Caco-2 (cell line): ENCODE measurements at regions not wholly inside any gene's neighbourhood (a gene's known extent, or its start where the extent isn't known, plus 50 kb on each side); places are given as distances from the start of the nearest gene placed in this dataset.

Source experiments
- BruUV-seq: library from RNA; stranded (reverse); fragments of 400-500 nt; replicated peaks from 2 replicates; lab custom pipeline; 2021; lab: Mats Ljungman, UMichigan
- CTCF ChIA-PET: fragments of 300-600 bp; sonication (Branson Sonifier 250); formaldehyde crosslinking; loops from one replicate; lab custom pipeline; 2022; ENCODE audit warnings: antibody characterized with exemption; lab: Charles Lee
- POLR2A ChIA-PET: fragments of 300-600 bp; sonication (Branson Sonifier 250); formaldehyde crosslinking; loops from one replicate; lab custom pipeline; 2022; ENCODE audit warnings: antibody characterized with exemption; lab: Charles Lee
- DNase-seq, 2 experiments: peaks; one replicate each; pipeline versions ENCODE4 v3.0.0 to v3.0.0-alpha.2; 2020 to 2022
- H3K27me3 ChIP-seq: replicated peaks from 2 replicates; pipeline ENCODE4 v1.6.0; 2011; ENCODE audit warnings: low read length; ENCODE audit not compliant: control insufficient read depth, insufficient read depth
- H3K36me3 ChIP-seq: 2 replicates; pipeline ENCODE4 v1.5.1; 2011; ENCODE audit warnings: low read length; ENCODE audit not compliant: control insufficient read depth, insufficient read depth
- H3K4me1 ChIP-seq: fragments of 250-450 bp; sonication (Bioruptor Pico); 2 replicates; pipeline ENCODE4 v1.5.1; 2020; ENCODE audit warnings: mild to moderate bottlenecking
- H3K4me3 ChIP-seq: 2 replicates; pipeline ENCODE4 v1.5.1; 2011; ENCODE audit warnings: low read depth, mild to moderate bottlenecking, control low read depth, low read length
- H3K9me3 ChIP-seq: fragments of 250-450 bp; sonication (Bioruptor Pico); 2 replicates; pipeline ENCODE4 v1.5.1; 2020; ENCODE audit warnings: mild to moderate bottlenecking, moderate library complexity
- H3K27ac Mint-ChIP-seq: one replicate; pipeline ENCODE4 v1.8.0; 2022; ENCODE audit warnings: mixed read lengths; ENCODE audit not compliant: unreplicated experiment
- H3K27me3 Mint-ChIP-seq: one replicate; pipeline ENCODE4 v1.8.0; 2022; ENCODE audit warnings: mixed read lengths; ENCODE audit not compliant: insufficient read depth, unreplicated experiment
- H3K36me3 Mint-ChIP-seq: one replicate; pipeline ENCODE4 v1.8.0; 2022; ENCODE audit warnings: mild to moderate bottlenecking, mixed read lengths; ENCODE audit not compliant: insufficient read depth, unreplicated experiment
- H3K4me1 Mint-ChIP-seq: one replicate; pipeline ENCODE4 v1.8.0; 2022; ENCODE audit warnings: low read depth, mixed read lengths; ENCODE audit not compliant: unreplicated experiment
- H3K4me3 Mint-ChIP-seq: one replicate; pipeline ENCODE4 v1.8.0; 2022; ENCODE audit warnings: mild to moderate bottlenecking, moderate library complexity, mixed read lengths; ENCODE audit not compliant: unreplicated experiment
- H3K9me3 Mint-ChIP-seq: one replicate; pipeline ENCODE4 v1.8.0; 2022; ENCODE audit warnings: mixed read lengths; ENCODE audit not compliant: unreplicated experiment
- intact Hi-C: fragments of 100-400 bp; cut with micrococcal nuclease; formaldehyde crosslinking; loops from one replicate; pipeline ENCODE4 v1.10.0; 2022; ENCODE audit not compliant: unreplicated experiment
- TF ChIP-seq, protein P1 (sequence below), 2 experiments: fragments of 200-600 bp in 1 of 2; IDR thresholded peaks; 1 replicate in 1 of 2; 2 replicates in 1 of 2; pipeline versions ENCODE4 v1.5.1 to v1.8.0; 2011 to 2022; ENCODE audit warnings: antibody characterized with exemption in 1 of 2, control low read depth in 1 of 2, inconsistent platforms in 1 of 2, low read depth in 1 of 2, low read length in 1 of 2, mild to moderate bottlenecking in 1 of 2, moderate library complexity in 1 of 2; ENCODE audit not compliant: insufficient read depth in 1 of 2, severe bottlenecking in 1 of 2, unreplicated experiment in 1 of 2

DNA sequence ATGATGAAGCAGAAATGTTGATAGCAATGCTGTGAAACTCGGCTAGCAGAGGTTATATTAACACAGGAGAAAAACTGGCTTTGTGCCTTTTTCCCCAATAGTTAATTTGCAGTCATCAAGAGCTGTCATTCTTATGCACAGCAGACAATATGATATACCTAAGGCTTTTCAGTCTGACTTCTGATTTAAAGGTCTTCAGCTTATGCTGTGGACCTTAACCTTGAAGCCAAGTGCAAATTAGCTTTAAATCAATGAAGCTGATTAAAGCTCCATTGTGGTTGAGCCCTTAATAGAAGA lies 171.6 kb upstream of the ID4 start:
- ChIA-PET POLR2A (no interaction called here), CTCF (no interaction called here)
- TF ChIP-seq, protein P1, sequence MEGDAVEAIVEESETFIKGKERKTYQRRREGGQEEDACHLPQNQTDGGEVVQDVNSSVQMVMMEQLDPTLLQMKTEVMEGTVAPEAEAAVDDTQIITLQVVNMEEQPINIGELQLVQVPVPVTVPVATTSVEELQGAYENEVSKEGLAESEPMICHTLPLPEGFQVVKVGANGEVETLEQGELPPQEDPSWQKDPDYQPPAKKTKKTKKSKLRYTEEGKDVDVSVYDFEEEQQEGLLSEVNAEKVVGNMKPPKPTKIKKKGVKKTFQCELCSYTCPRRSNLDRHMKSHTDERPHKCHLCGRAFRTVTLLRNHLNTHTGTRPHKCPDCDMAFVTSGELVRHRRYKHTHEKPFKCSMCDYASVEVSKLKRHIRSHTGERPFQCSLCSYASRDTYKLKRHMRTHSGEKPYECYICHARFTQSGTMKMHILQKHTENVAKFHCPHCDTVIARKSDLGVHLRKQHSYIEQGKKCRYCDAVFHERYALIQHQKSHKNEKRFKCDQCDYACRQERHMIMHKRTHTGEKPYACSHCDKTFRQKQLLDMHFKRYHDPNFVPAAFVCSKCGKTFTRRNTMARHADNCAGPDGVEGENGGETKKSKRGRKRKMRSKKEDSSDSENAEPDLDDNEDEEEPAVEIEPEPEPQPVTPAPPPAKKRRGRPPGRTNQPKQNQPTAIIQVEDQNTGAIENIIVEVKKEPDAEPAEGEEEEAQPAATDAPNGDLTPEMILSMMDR (IDR thresholded peaks at IDR 0.05; ENCODE audit: insufficient read depth in 1 of 2, low read depth in 1 of 2, low read length in 1 of 2, severe bottlenecking in 1 of 2, unreplicated experiment in 1 of 2): no peak
- peaks cover 14% of the 10 kb centered on the region for H3K27me3 Mint-ChIP-seq
- Histone ChIP-seq H3K27me3 (no peaks in the 10 kb centered on the region), H3K4me1 (no peaks in the 10 kb centered on the region), H3K36me3 (no peaks in the 10 kb centered on the region), H3K9me3 (no peaks in the 10 kb centered on the region), H3K4me3 (no peak overlapping the region)
- intact Hi-C loops: no loop called here
- no peaks in the 10 kb centered on the region for H3K36me3 Mint-ChIP-seq
- no peak overlapping the region for H3K27ac Mint-ChIP-seq
- H3K4me1 Mint-ChIP-seq: no peaks in the 10 kb centered on the region
- no peaks in the 10 kb centered on the region for H3K9me3 Mint-ChIP-seq
- no TSS peak for BruUV-seq
- no peak for DNase-seq
- no peak overlapping the region for H3K4me3 Mint-ChIP-seq

DNA sequence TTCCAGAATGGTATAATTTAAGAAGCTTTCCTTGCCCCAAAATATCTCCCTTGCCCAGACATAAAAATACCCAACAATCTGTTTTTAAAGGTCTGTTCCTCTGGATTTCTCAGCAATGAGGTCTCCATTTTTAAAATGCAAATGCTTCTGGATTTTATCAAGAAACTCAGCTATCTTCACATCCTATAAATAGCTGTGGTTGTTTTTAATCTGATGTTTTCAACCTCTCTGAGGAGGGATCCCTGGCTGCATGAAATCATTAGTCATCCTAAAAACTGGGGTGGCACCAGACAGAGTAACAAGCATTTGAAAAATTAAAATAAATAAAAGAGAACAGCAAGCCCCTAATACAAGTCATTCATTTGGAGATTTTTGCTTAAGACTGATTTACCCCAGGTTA lies 168.5 kb upstream of the ID4 start:
- no peak for DNase-seq
- POLR2A ChIA-PET: no interaction called here
- CTCF ChIA-PET: no interaction called here
- TF ChIP-seq, protein P1 (IDR thresholded peaks at IDR 0.05; ENCODE audit: insufficient read depth in 1 of 2, low read depth in 1 of 2, low read length in 1 of 2, severe bottlenecking in 1 of 2, unreplicated experiment in 1 of 2): no peak
- intact Hi-C loops: no loop called here
- no peak overlapping the region for H3K4me3 ChIP-seq
- no peak overlapping the region for H3K27ac Mint-ChIP-seq
- H3K4me1 Mint-ChIP-seq: no peaks in the 10 kb centered on the region
- no peaks in the 10 kb centered on the region for H3K9me3 ChIP-seq
- no peaks in the 10 kb centered on the region for H3K36me3 Mint-ChIP-seq
- H3K9me3 Mint-ChIP-seq: no peaks in the 10 kb centered on the region
- no TSS peak for BruUV-seq
- peaks cover 12% of the 10 kb centered on the region for H3K27me3 Mint-ChIP-seq
- no peak overlapping the region for H3K4me3 Mint-ChIP-seq
- no peaks in the 10 kb centered on the region for H3K27me3 ChIP-seq
- no peaks in the 10 kb centered on the region for H3K4me1 ChIP-seq
- no peaks in the 10 kb centered on the region for H3K36me3 ChIP-seq

DNA sequence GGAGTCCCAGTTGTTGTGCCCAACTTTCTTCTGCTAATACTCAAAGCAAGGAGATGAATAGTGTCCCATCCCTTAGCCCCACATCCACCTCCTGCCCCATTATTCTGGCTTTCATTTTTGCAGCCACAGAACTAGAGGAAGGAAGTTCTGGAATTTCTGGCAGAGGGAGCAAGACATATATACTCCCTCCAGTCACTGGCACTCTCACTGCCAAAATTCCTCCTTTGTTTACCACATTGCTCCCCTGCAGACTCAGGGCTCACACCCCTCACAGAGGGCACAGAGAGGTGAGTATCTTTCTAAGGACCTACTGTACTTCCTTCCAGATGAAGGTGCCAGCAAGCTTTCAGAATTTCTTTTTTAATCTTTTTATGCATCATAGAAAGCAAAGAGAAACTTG lies 168.0 kb upstream of the ID4 start:
- POLR2A ChIA-PET: no interaction called here
- Mint-ChIP-seq H3K36me3 (no peaks in the 10 kb centered on the region), H3K4me1 (no peaks in the 10 kb centered on the region), H3K27me3 (peaks cover 10% of the 10 kb centered on the region), H3K4me3 (no peak overlapping the region), H3K27ac (no peak overlapping the region), H3K9me3 (no peaks in the 10 kb centered on the region)
- no TSS peak for BruUV-seq
- TF ChIP-seq, protein P1 (IDR thresholded peaks at IDR 0.05; ENCODE audit: insufficient read depth in 1 of 2, low read depth in 1 of 2, low read length in 1 of 2, severe bottlenecking in 1 of 2, unreplicated experiment in 1 of 2): no peak
- H3K9me3 ChIP-seq: no peaks in the 10 kb centered on the region
- DNase-seq: no peak
- intact Hi-C loops: no loop called here
- H3K4me3 ChIP-seq: no peak overlapping the region
- H3K4me1 ChIP-seq: no peaks in the 10 kb centered on the region
- no peaks in the 10 kb centered on the region for H3K36me3 ChIP-seq
- no peaks in the 10 kb centered on the region for H3K27me3 ChIP-seq
- CTCF ChIA-PET: no interaction called here
